ENCODE measurements at regions not wholly inside any gene's neighbourhood (a gene's known extent, or its start where the extent isn't known, plus 50 kb on each side); places are given as distances from the start of the nearest gene placed in this dataset.
A peak's percentile ranks its signal among the peaks of the same experiment; 100 is the strongest.
"Not testable (repeated sequence)": the region's sequence is repeated elsewhere in the genome, so short reads cannot be mapped to it uniquely, and the experiment has no call there.

GRCh38 chr2:146412625-146413024, 1432.2 kb upstream of the ACVR2A start:
- H3K9ac ChIP-seq (ENCODE audit: low read length in 3 of 3) = no peak overlapping the region
- no peak overlapping the region for H3K4me3 ChIP-seq (ENCODE audit: low read length in 3 of 3)
- no peaks in the 10 kb centered on the region for H3K36me3 ChIP-seq (ENCODE audit: control insufficient read depth in 2 of 3, insufficient read depth in 3 of 3, low read length in 3 of 3)
- TF ChIP-seq, protein P1, sequence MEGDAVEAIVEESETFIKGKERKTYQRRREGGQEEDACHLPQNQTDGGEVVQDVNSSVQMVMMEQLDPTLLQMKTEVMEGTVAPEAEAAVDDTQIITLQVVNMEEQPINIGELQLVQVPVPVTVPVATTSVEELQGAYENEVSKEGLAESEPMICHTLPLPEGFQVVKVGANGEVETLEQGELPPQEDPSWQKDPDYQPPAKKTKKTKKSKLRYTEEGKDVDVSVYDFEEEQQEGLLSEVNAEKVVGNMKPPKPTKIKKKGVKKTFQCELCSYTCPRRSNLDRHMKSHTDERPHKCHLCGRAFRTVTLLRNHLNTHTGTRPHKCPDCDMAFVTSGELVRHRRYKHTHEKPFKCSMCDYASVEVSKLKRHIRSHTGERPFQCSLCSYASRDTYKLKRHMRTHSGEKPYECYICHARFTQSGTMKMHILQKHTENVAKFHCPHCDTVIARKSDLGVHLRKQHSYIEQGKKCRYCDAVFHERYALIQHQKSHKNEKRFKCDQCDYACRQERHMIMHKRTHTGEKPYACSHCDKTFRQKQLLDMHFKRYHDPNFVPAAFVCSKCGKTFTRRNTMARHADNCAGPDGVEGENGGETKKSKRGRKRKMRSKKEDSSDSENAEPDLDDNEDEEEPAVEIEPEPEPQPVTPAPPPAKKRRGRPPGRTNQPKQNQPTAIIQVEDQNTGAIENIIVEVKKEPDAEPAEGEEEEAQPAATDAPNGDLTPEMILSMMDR (IDR thresholded peaks at IDR 0.05; ENCODE audit: borderline replicate concordance, extremely low read depth, insufficient read depth) = no peak
- H3K9me3 ChIP-seq (ENCODE audit: control insufficient read depth in 2 of 3, insufficient read depth in 1 of 3, low read length in 3 of 3) = no peaks in the 10 kb centered on the region
- H3K4me1 ChIP-seq (ENCODE audit: control insufficient read depth in 2 of 3, insufficient read depth in 2 of 3, low read depth in 1 of 3, low read length in 3 of 3) = no peaks in the 10 kb centered on the region
- H3K27me3 ChIP-seq (ENCODE audit: control insufficient read depth, insufficient read depth, low read length) = no peaks in the 10 kb centered on the region
- no peak for FAIRE-seq
- no peak for DNase-seq
- intact Hi-C loops (cut with DNase I) = no loop called here
- H3K27ac ChIP-seq (ENCODE audit: low read depth in 2 of 2, low read length in 2 of 2) = no peak overlapping the region

- H3K36me3 ChIP-seq (ENCODE audit: control insufficient read depth in 2 of 3, insufficient read depth in 3 of 3, low read length in 3 of 3); H3K9ac ChIP-seq (ENCODE audit: low read length in 3 of 3); H3K4me3 ChIP-seq (ENCODE audit: low read length in 3 of 3); H3K4me1 ChIP-seq (ENCODE audit: control insufficient read depth in 2 of 3, insufficient read depth in 2 of 3, low read depth in 1 of 3, low read length in 3 of 3); H3K27ac ChIP-seq (ENCODE audit: low read depth in 2 of 2, low read length in 2 of 2); DNase-seq; intact Hi-C loops (cut with DNase I); H3K9me3 ChIP-seq (ENCODE audit: control insufficient read depth in 2 of 3, insufficient read depth in 1 of 3, low read length in 3 of 3); H3K27me3 ChIP-seq (ENCODE audit: control insufficient read depth, insufficient read depth, low read length); FAIRE-seq: not testable (repeated sequence)
These were observed 1439.2 kb upstream of the ACVR2A start for GRCh38 chr2:146405402-146406309.

DNA sequence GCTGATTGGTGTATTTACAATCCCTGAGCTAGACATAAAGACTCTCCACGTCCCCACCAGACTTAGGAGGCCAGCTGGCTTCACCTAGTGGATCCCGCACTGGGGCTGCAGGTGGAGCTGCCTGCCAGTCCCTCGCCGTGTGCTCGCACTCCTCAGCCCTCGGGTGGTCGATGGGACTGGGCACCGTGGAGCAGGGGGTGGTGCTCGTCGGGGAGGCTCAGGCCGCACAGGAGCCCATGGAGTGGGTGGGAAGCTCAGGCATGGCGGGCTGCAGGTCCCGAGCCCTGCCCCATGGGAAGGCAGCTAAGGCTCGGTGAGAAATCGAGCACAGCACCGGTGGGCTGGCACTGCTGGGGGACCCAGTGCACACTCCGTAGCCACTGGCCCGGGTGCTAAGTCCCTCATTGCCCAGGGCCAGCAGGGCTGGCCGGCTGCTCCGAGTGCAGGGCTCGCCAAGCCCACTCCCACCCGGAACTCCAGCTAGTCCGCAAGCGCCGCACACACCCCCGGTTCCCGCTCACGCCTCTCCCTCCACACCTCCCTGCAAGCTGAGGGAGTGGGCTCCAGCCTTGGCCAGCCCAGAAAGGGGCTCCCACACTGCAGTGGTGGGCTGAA, 1441.2 kb upstream of the ACVR2A start:
- H3K27ac ChIP-seq (ENCODE audit: low read depth in 2 of 2, low read length in 2 of 2); FAIRE-seq; H3K27me3 ChIP-seq (ENCODE audit: control insufficient read depth, insufficient read depth, low read length); H3K36me3 ChIP-seq (ENCODE audit: control insufficient read depth in 2 of 3, insufficient read depth in 3 of 3, low read length in 3 of 3); H3K4me3 ChIP-seq (ENCODE audit: low read length in 3 of 3); H3K9me3 ChIP-seq (ENCODE audit: control insufficient read depth in 2 of 3, insufficient read depth in 1 of 3, low read length in 3 of 3); H3K9ac ChIP-seq (ENCODE audit: low read length in 3 of 3); intact Hi-C loops (cut with DNase I); H3K4me1 ChIP-seq (ENCODE audit: control insufficient read depth in 2 of 3, insufficient read depth in 2 of 3, low read depth in 1 of 3, low read length in 3 of 3): not testable (repeated sequence)
- peak in 1 of 5 donors; percentile 46 for DNase-seq

- FAIRE-seq (no peak), DNase-seq (no peak)
- TF ChIP-seq, protein P1 (IDR thresholded peaks at IDR 0.05; ENCODE audit: borderline replicate concordance, extremely low read depth, insufficient read depth) = no peak
- H3K9ac ChIP-seq (ENCODE audit: low read length in 3 of 3) = no peak overlapping the region
- H3K36me3 ChIP-seq (ENCODE audit: control insufficient read depth in 2 of 3, insufficient read depth in 3 of 3, low read length in 3 of 3) = no peaks in the 10 kb centered on the region
- no peaks in the 10 kb centered on the region for H3K4me1 ChIP-seq (ENCODE audit: control insufficient read depth in 2 of 3, insufficient read depth in 2 of 3, low read depth in 1 of 3, low read length in 3 of 3)
- no peaks in the 10 kb centered on the region for H3K9me3 ChIP-seq (ENCODE audit: control insufficient read depth in 2 of 3, insufficient read depth in 1 of 3, low read length in 3 of 3)
- no peaks in the 10 kb centered on the region for H3K27me3 ChIP-seq (ENCODE audit: control insufficient read depth, insufficient read depth, low read length)
- intact Hi-C loops (cut with DNase I) = no loop called here
- H3K4me3 ChIP-seq (ENCODE audit: low read length in 3 of 3) = no peak overlapping the region
- no peak overlapping the region for H3K27ac ChIP-seq (ENCODE audit: low read depth in 2 of 2, low read length in 2 of 2)
These were observed 1452.2 kb upstream of the ACVR2A start for GRCh38 chr2:146392631-146393030.

Data from kidney (tissue), 13 donors.